K562 (cell line): ENCODE measurements at regions not wholly inside any gene's neighbourhood (a gene's known extent, or its start where the extent isn't known, plus 50 kb on each side); places are given as distances from the start of the nearest gene placed in this dataset.

Experiments used
- DPF2 ChIP-seq: fragments of 450-650 bp; IDR thresholded peaks from 2 replicates; pipeline ENCODE4 v1.6.1; 2016
- RBM25 ChIP-seq: fragments of 200-400 bp; formaldehyde crosslinking; IDR thresholded peaks from 2 replicates; pipeline ENCODE4 v1.6.1; 2018; ENCODE audit warnings: low read length, low read depth, moderate library complexity; ENCODE audit not compliant: severe bottlenecking
- SMARCA4 ChIP-seq: fragments of 450-650 bp; IDR thresholded peaks from 2 replicates; pipeline ENCODE4 v1.6.1; 2016
- ZNF785 ChIP-seq: fragments of 250-450 bp; sonication (Bioruptor Pico); IDR thresholded peaks from 2 replicates; pipeline ENCODE4 v1.4.0; 2020; ENCODE audit warnings: mild to moderate bottlenecking
- TF ChIP-seq, protein P1 (sequence below): sonication (generic); formaldehyde crosslinking; IDR thresholded peaks from 2 replicates; pipeline ENCODE4 v1.9.0; 2022; ENCODE audit warnings: mild to moderate bottlenecking, missing genetic modification reagents
- TF ChIP-seq, protein P2 (sequence below), 3 experiments: IDR thresholded peaks in 2 of 3; conservative IDR thresholded peaks in 1 of 3; 2 replicates each; pipeline ENCODE4 v1.5.1; 2011 to 2012; ENCODE audit warnings: low read length in 3 of 3, mild to moderate bottlenecking in 3 of 3, control low read depth in 2 of 3, improper control_type of control experiment in 1 of 3, inconsistent platforms in 1 of 3, low read depth in 1 of 3, mixed read lengths in 1 of 3, moderate library complexity in 1 of 3; ENCODE audit not compliant: insufficient read depth in 2 of 3
- TF ChIP-seq, protein P3 (sequence below): IDR thresholded peaks from 2 replicates; pipeline ENCODE4 v1.6.1; 2011; ENCODE audit not compliant: insufficient read length; ENCODE audit errors: extremely low read depth
- TF ChIP-seq, protein P4 (sequence below): fragments of 250-450 bp; sonication (Bioruptor Pico); IDR thresholded peaks from 2 replicates; pipeline ENCODE4 v1.5.1; 2021; ENCODE audit warnings: mild to moderate bottlenecking

DNA sequence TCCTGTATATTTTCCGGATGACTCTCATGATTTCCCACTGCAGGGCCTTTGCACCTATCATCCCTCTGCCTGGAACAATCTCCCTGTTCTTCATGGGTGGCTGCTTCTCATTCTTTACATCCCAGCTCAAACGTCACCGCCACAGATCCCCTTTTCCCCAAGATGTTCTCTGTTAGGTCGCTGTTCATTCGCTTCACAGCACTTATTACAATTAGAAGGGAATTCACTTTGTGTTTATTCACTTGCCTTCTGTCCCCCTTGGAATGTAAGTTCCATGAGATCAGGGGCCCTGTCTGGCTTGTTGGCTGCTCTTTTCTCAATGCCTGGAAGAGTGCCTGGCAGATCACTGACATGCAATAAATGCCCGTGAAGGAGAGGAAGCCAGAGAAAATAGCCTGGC is 106.7 kb downstream of the FOXI3 start:
- TF ChIP-seq, protein P1, sequence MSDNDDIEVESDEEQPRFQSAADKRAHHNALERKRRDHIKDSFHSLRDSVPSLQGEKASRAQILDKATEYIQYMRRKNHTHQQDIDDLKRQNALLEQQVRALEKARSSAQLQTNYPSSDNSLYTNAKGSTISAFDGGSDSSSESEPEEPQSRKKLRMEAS (CRISPR knock-in tag) = no peak
- no peak for TF ChIP-seq DPF2
- no peak for TF ChIP-seq RBM25
- TF ChIP-seq, protein P2, sequence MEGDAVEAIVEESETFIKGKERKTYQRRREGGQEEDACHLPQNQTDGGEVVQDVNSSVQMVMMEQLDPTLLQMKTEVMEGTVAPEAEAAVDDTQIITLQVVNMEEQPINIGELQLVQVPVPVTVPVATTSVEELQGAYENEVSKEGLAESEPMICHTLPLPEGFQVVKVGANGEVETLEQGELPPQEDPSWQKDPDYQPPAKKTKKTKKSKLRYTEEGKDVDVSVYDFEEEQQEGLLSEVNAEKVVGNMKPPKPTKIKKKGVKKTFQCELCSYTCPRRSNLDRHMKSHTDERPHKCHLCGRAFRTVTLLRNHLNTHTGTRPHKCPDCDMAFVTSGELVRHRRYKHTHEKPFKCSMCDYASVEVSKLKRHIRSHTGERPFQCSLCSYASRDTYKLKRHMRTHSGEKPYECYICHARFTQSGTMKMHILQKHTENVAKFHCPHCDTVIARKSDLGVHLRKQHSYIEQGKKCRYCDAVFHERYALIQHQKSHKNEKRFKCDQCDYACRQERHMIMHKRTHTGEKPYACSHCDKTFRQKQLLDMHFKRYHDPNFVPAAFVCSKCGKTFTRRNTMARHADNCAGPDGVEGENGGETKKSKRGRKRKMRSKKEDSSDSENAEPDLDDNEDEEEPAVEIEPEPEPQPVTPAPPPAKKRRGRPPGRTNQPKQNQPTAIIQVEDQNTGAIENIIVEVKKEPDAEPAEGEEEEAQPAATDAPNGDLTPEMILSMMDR (IDR thresholded peaks at IDR 0.05 in 2 of 3, conservative IDR thresholded peaks at IDR 0.05 in 1 of 3; ENCODE audit: insufficient read depth in 2 of 3, low read depth in 1 of 3, low read length in 3 of 3) = no peak
- TF ChIP-seq SMARCA4 = no peak
- TF ChIP-seq, protein P3, sequence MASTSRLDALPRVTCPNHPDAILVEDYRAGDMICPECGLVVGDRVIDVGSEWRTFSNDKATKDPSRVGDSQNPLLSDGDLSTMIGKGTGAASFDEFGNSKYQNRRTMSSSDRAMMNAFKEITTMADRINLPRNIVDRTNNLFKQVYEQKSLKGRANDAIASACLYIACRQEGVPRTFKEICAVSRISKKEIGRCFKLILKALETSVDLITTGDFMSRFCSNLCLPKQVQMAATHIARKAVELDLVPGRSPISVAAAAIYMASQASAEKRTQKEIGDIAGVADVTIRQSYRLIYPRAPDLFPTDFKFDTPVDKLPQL = no peak
- TF ChIP-seq ZNF785 (CRISPR knock-in tag) = no peak
- TF ChIP-seq, protein P4, sequence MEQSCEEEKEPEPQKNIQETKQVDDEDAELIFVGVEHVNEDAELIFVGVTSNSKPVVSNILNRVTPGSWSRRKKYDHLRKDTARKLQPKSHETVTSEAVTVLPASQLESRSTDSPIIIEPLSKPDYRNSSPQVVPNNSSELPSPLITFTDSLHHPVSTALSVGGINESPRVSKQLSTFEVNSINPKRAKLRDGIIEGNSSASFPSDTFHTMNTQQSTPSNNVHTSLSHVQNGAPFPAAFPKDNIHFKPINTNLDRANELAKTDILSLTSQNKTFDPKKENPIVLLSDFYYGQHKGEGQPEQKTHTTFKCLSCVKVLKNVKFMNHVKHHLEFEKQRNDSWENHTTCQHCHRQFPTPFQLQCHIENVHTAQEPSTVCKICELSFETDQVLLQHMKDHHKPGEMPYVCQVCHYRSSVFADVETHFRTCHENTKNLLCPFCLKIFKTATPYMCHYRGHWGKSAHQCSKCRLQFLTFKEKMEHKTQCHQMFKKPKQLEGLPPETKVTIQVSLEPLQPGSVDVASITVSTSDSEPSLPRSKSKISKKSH (CRISPR knock-in tag) = no peak
